Right lobe of liver (tissue), 6 donors: ENCODE measurements at regions not wholly inside any gene's neighbourhood (a gene's known extent, or its start where the extent isn't known, plus 50 kb on each side); places are given as distances from the start of the nearest gene placed in this dataset.
"Not testable (repeated sequence)": the region's sequence is repeated elsewhere in the genome, so short reads cannot be mapped to it uniquely, and the experiment has no call there.

Source experiments
- ATAC-seq, 4 donors: fragments of 200-7000 bp; cut with Tn5 transposase; one replicate each; pipeline ENCODE4 v1.9.1; 2020; ENCODE audit warnings: mild to moderate bottlenecking in 4 of 4, moderate library complexity in 4 of 4
- DNase-seq, 3 donors: peaks; one replicate each; pipeline ENCODE4 v3.0.0-alpha.2; 2020
- H3K27ac ChIP-seq, 3 donors: fragments of 200-600 bp; one replicate each; pipeline ENCODE4 v1.8.0; 2022
- H3K27me3 ChIP-seq, 2 donors: fragments of 200-600 bp; one replicate each; pipeline ENCODE4 v1.8.0; 2022
- H3K36me3 ChIP-seq, 4 donors: fragments of 200-600 bp; sonication (generic) in 1 of 4; one replicate each; pipeline versions ENCODE4 v1.5.1 to v1.8.0; 2017 to 2022; ENCODE audit warnings: control low read depth in 1 of 4
- H3K4me1 ChIP-seq, 4 donors: fragments of 200-600 bp; sonication (generic) in 1 of 4; one replicate each; pipeline versions ENCODE4 v1.5.1 to v1.8.0; 2017 to 2022; ENCODE audit warnings: control low read depth in 1 of 4
- H3K4me3 ChIP-seq, 3 donors: fragments of 200-600 bp; one replicate each; pipeline ENCODE4 v1.8.0; 2022
- H3K9me3 ChIP-seq, 4 donors: fragments of 200-600 bp; sonication (generic) in 1 of 4; one replicate each; pipeline versions ENCODE4 v1.5.1 to v1.8.0; 2017 to 2022; ENCODE audit warnings: control low read depth in 1 of 4
- CTCF ChIP-seq, 4 donors: fragments of 200-600 bp in 3 of 4; fragments of 450-650 bp in 1 of 4; IDR thresholded peaks; one replicate each; pipeline versions ENCODE4 v1.5.1 to v1.8.0; 2016 to 2022; ENCODE audit warnings: antibody characterized with exemption in 4 of 4, mild to moderate bottlenecking in 2 of 4
- POLR2A ChIP-seq: fragments of 450-650 bp; IDR thresholded peaks from one replicate; pipeline ENCODE4 v1.6.1; 2017; ENCODE audit warnings: antibody characterized with exemption, mild to moderate bottlenecking
- WGBS: methylation state at CpG from one replicate; pipeline ENCODE4 v1.1.6; 2018; ENCODE audit warnings: low coverage, low lambda C conversion rate; ENCODE audit not compliant: insufficient coverage; ENCODE audit errors: missing lambda C conversion rate; 5-methylcytosine and 5-hydroxymethylcytosine counted together
- intact Hi-C, 2 donors: fragments of 100-400 bp; cut with DNase I; formaldehyde crosslinking; loops; one replicate each; pipeline versions ENCODE4 v1.11.2 to v1.14.1; 2022
- donor health status: DM: no; HTN: yes; CAD: no.
- donor health status: DM: no; HTN: no; CAD: no.
- donor health status: DM: no; HTN: no; CAD: no.
- donor health status: DM: no; HTN: yes; CAD: no.
- donor health status: DM: no; HTN: yes; CAD: no.

- TF ChIP-seq POLR2A (no peak), CTCF (IDR thresholded peaks at IDR 0.05) (no peak)
- intact Hi-C loops: no loop called here
These were observed 111.7 kb upstream of the OSTN start for GRCh38 chr3:191087391-191087790.

GRCh38 chr3:191085091-191085490, 114.0 kb upstream of the OSTN start:
- Histone ChIP-seq H3K36me3 (no peaks in the 10 kb centered on the region), H3K27me3 (no peaks in the 10 kb centered on the region), H3K4me1 (no peaks in the 10 kb centered on the region), H3K9me3 (no peaks in the 10 kb centered on the region), H3K4me3 (no peak overlapping the region), H3K27ac (no peak overlapping the region)
- no peak for DNase-seq
- 66% methylated on average over 3 of the region's 3 CpGs for WGBS
- ATAC-seq: no peak
- intact Hi-C loops: no loop called here
- TF ChIP-seq CTCF (IDR thresholded peaks at IDR 0.05) (no peak), POLR2A (no peak)

More at GRCh38 chr3:191087391-191087790, 111.7 kb upstream of the OSTN start:
- Histone ChIP-seq H3K27ac (no peak overlapping the region), H3K4me3 (no peak overlapping the region), H3K27me3 (no peaks in the 10 kb centered on the region), H3K9me3 (no peaks in the 10 kb centered on the region), H3K4me1 (no peaks in the 10 kb centered on the region), H3K36me3 (no peaks in the 10 kb centered on the region)
- no peak for ATAC-seq
- DNase-seq: no peak
- WGBS: 58% methylated on average over 3 of the region's 3 CpGs

GRCh38 chr3:191078913-191079312, 120.1 kb upstream of the OSTN start:
- H3K36me3 ChIP-seq, H3K4me1 ChIP-seq, DNase-seq, H3K27me3 ChIP-seq, ATAC-seq, intact Hi-C loops, H3K4me3 ChIP-seq, H3K27ac ChIP-seq, H3K9me3 ChIP-seq: not testable (repeated sequence)
- 56% methylated on average over 3 of the region's 3 CpGs for WGBS

- no peak overlapping the region for H3K4me3 ChIP-seq
- no peaks in the 10 kb centered on the region for H3K36me3 ChIP-seq
- ATAC-seq: no peak
- no peak for DNase-seq
- no peaks in the 10 kb centered on the region for H3K4me1 ChIP-seq
- TF ChIP-seq CTCF (IDR thresholded peaks at IDR 0.05) (no peak), POLR2A (no peak)
- WGBS: 40% methylated on average over 1 of the region's 2 CpGs
- no peaks in the 10 kb centered on the region for H3K9me3 ChIP-seq
- intact Hi-C loops: no loop called here
- H3K27ac ChIP-seq: no peak overlapping the region
- no peaks in the 10 kb centered on the region for H3K27me3 ChIP-seq
These were observed 122.0 kb upstream of the OSTN start for GRCh38 chr3:191076903-191077552.

GRCh38 chr3:191074511-191074910, 124.5 kb upstream of the OSTN start:
- TF ChIP-seq POLR2A (no peak), CTCF (IDR thresholded peaks at IDR 0.05) (no peak)
- H3K27me3 ChIP-seq: no peaks in the 10 kb centered on the region
- ATAC-seq (no peak), DNase-seq (no peak)
- WGBS: 47% methylated on average over 5 of the region's 5 CpGs
- H3K4me1 ChIP-seq: no peaks in the 10 kb centered on the region
- intact Hi-C loops: no loop called here
- no peaks in the 10 kb centered on the region for H3K9me3 ChIP-seq
- no peak overlapping the region for H3K4me3 ChIP-seq
- no peak overlapping the region for H3K27ac ChIP-seq
- H3K36me3 ChIP-seq: no peaks in the 10 kb centered on the region
